ENCODE measurements at regions not wholly inside any gene's neighbourhood (a gene's known extent, or its start where the extent isn't known, plus 50 kb on each side); places are given as distances from the start of the nearest gene placed in this dataset.

GRCh38 chr6:119848696-119849095, 499.1 kb upstream of the MAN1A1 start:
- H3K4me1 ChIP-seq (ENCODE audit: insufficient read depth), result no peaks in the 10 kb centered on the region
- WGBS, 2 experiments (ENCODE audit: low coverage in 1 of 2, low lambda C conversion rate in 2 of 2, missing lambda C conversion rate in 2 of 2), result 48 to 57% methylated on average over 2 of the region's 2 CpGs

GRCh38 chr6:119845161-119845560, 495.6 kb upstream of the MAN1A1 start:
- Histone ChIP-seq H3K27ac (no peak overlapping the region), H4K20me1 (ENCODE audit: insufficient read depth) (no peaks in the 10 kb centered on the region), H3K36me3 (ENCODE audit: low read depth) (no peaks in the 10 kb centered on the region), H3K4me1 (ENCODE audit: insufficient read depth) (no peaks in the 10 kb centered on the region), H3K9me3 (ENCODE audit: low read depth) (no peaks in the 10 kb centered on the region), H3K4me3 (no peak overlapping the region), H3K9ac (no peak overlapping the region), H3K9me2 (ENCODE audit: insufficient read depth) (no peaks in the 10 kb centered on the region), H3F3A (ENCODE audit: insufficient read depth) (no peaks in the 10 kb centered on the region), H3K27me3 (replicated peaks; ENCODE audit: insufficient read depth) (no peaks in the 10 kb centered on the region), H3K79me2 (ENCODE audit: insufficient read depth) (no peaks in the 10 kb centered on the region), H2AFZ (no peak overlapping the region), H3K4me2 (ENCODE audit: unreplicated experiment) (no peak overlapping the region)
- 0 to 9% methylated on average over 1 of the region's 1 CpG for WGBS, 2 experiments (ENCODE audit: low coverage in 1 of 2, low lambda C conversion rate in 2 of 2, missing lambda C conversion rate in 2 of 2)
- in situ Hi-C loops (cut with MboI), result no loop called here
- TF ChIP-seq EZH2phosphoT487 (IDR thresholded peaks at IDR 0.05; ENCODE audit: insufficient read depth, low read depth) (no peak), EZH2 (IDR thresholded peaks at IDR 0.05; ENCODE audit: insufficient read depth, poor library complexity, severe bottlenecking) (no peak)
- DNase-seq, result no peak

More at GRCh38 chr6:119848696-119849095, 499.1 kb upstream of the MAN1A1 start:
- Histone ChIP-seq H3K27me3 (replicated peaks; ENCODE audit: insufficient read depth) (no peaks in the 10 kb centered on the region), H3K9me2 (ENCODE audit: insufficient read depth) (no peaks in the 10 kb centered on the region), H3K79me2 (ENCODE audit: insufficient read depth) (no peaks in the 10 kb centered on the region), H2AFZ (no peak overlapping the region), H3K4me3 (no peak overlapping the region), H4K20me1 (ENCODE audit: insufficient read depth) (no peaks in the 10 kb centered on the region), H3F3A (ENCODE audit: insufficient read depth) (no peaks in the 10 kb centered on the region), H3K9me3 (ENCODE audit: low read depth) (no peaks in the 10 kb centered on the region), H3K4me2 (ENCODE audit: unreplicated experiment) (no peak overlapping the region), H3K9ac (no peak overlapping the region), H3K27ac (no peak overlapping the region), H3K36me3 (ENCODE audit: low read depth) (no peaks in the 10 kb centered on the region)
- in situ Hi-C loops (cut with MboI), result no loop called here
- no peak for DNase-seq
- TF ChIP-seq EZH2phosphoT487 (IDR thresholded peaks at IDR 0.05; ENCODE audit: insufficient read depth, low read depth) (no peak), EZH2 (IDR thresholded peaks at IDR 0.05; ENCODE audit: insufficient read depth, poor library complexity, severe bottlenecking) (no peak)

GRCh38 chr6:119844387-119844786, 494.8 kb upstream of the MAN1A1 start:
- DNase-seq, result no peak
- H3K4me2 ChIP-seq (ENCODE audit: unreplicated experiment), result no peak overlapping the region
- no peaks in the 10 kb centered on the region for H3K36me3 ChIP-seq (ENCODE audit: low read depth)
- H3F3A ChIP-seq (ENCODE audit: insufficient read depth), result no peaks in the 10 kb centered on the region
- no peaks in the 10 kb centered on the region for H3K9me3 ChIP-seq (ENCODE audit: low read depth)
- in situ Hi-C loops (cut with MboI), result no loop called here
- H3K79me2 ChIP-seq (ENCODE audit: insufficient read depth), result no peaks in the 10 kb centered on the region
- WGBS, 2 experiments (ENCODE audit: low coverage in 1 of 2, low lambda C conversion rate in 2 of 2, missing lambda C conversion rate in 2 of 2), result 28 to 36% methylated on average over 2 of the region's 2 CpGs
- no peaks in the 10 kb centered on the region for H4K20me1 ChIP-seq (ENCODE audit: insufficient read depth)
- H3K9me2 ChIP-seq (ENCODE audit: insufficient read depth), result no peaks in the 10 kb centered on the region
- H2AFZ ChIP-seq, result no peak overlapping the region
- H3K4me3 ChIP-seq, result no peak overlapping the region
- H3K4me1 ChIP-seq (ENCODE audit: insufficient read depth), result no peaks in the 10 kb centered on the region
- TF ChIP-seq EZH2phosphoT487 (IDR thresholded peaks at IDR 0.05; ENCODE audit: insufficient read depth, low read depth) (no peak), EZH2 (IDR thresholded peaks at IDR 0.05; ENCODE audit: insufficient read depth, poor library complexity, severe bottlenecking) (no peak)
- no peak overlapping the region for H3K9ac ChIP-seq
- no peaks in the 10 kb centered on the region for H3K27me3 ChIP-seq (replicated peaks; ENCODE audit: insufficient read depth)
- H3K27ac ChIP-seq, result no peak overlapping the region

- Histone ChIP-seq H4K20me1 (ENCODE audit: insufficient read depth) (no peaks in the 10 kb centered on the region), H3K36me3 (ENCODE audit: low read depth) (no peaks in the 10 kb centered on the region), H3K9me2 (ENCODE audit: insufficient read depth) (no peaks in the 10 kb centered on the region), H3K27me3 (replicated peaks; ENCODE audit: insufficient read depth) (no peaks in the 10 kb centered on the region), H2AFZ (no peak overlapping the region), H3F3A (ENCODE audit: insufficient read depth) (no peaks in the 10 kb centered on the region), H3K4me2 (ENCODE audit: unreplicated experiment) (no peak overlapping the region), H3K9me3 (ENCODE audit: low read depth) (no peaks in the 10 kb centered on the region), H3K27ac (no peak overlapping the region), H3K9ac (no peak overlapping the region), H3K79me2 (ENCODE audit: insufficient read depth) (no peaks in the 10 kb centered on the region), H3K4me1 (ENCODE audit: insufficient read depth) (no peaks in the 10 kb centered on the region), H3K4me3 (no peak overlapping the region)
- DNase-seq, result no peak
- no peak for TF ChIP-seq EZH2phosphoT487 (IDR thresholded peaks at IDR 0.05; ENCODE audit: insufficient read depth, low read depth)
- no peak for TF ChIP-seq EZH2 (IDR thresholded peaks at IDR 0.05; ENCODE audit: insufficient read depth, poor library complexity, severe bottlenecking)
- 45 to 50% methylated on average over 3 of the region's 3 CpGs for WGBS, 2 experiments (ENCODE audit: low coverage in 1 of 2, low lambda C conversion rate in 2 of 2, missing lambda C conversion rate in 2 of 2)
- in situ Hi-C loops (cut with MboI), result no loop called here
Measured at GRCh38 chr6:119842191-119842590, 492.6 kb upstream of the MAN1A1 start.

GRCh38 chr6:119838043-119838442, 488.5 kb upstream of the MAN1A1 start:
- in situ Hi-C loops (cut with MboI), result no loop called here
- Histone ChIP-seq H3K36me3 (ENCODE audit: low read depth) (no peaks in the 10 kb centered on the region), H3K4me1 (ENCODE audit: insufficient read depth) (no peaks in the 10 kb centered on the region), H3K4me2 (ENCODE audit: unreplicated experiment) (no peak overlapping the region), H3K9ac (no peak overlapping the region), H4K20me1 (ENCODE audit: insufficient read depth) (no peaks in the 10 kb centered on the region), H3K9me2 (ENCODE audit: insufficient read depth) (no peaks in the 10 kb centered on the region; the same call in 1 of the 2 replicates), H3F3A (ENCODE audit: insufficient read depth) (no peaks in the 10 kb centered on the region), H2AFZ (no peak overlapping the region), H3K27me3 (replicated peaks; ENCODE audit: insufficient read depth) (no peaks in the 10 kb centered on the region), H3K27ac (no peak overlapping the region), H3K9me3 (ENCODE audit: low read depth) (no peaks in the 10 kb centered on the region), H3K79me2 (ENCODE audit: insufficient read depth) (no peaks in the 10 kb centered on the region), H3K4me3 (no peak overlapping the region)
- TF ChIP-seq EZH2phosphoT487 (IDR thresholded peaks at IDR 0.05; ENCODE audit: insufficient read depth, low read depth) (no peak), EZH2 (IDR thresholded peaks at IDR 0.05; ENCODE audit: insufficient read depth, poor library complexity, severe bottlenecking) (no peak)
- 72 to 76% methylated on average over 2 of the region's 2 CpGs for WGBS, 2 experiments (ENCODE audit: low coverage in 1 of 2, low lambda C conversion rate in 2 of 2, missing lambda C conversion rate in 2 of 2)
- DNase-seq, result no peak
